ENCODE measurements at regions not wholly inside any gene's neighbourhood (a gene's known extent, or its start where the extent isn't known, plus 50 kb on each side); places are given as distances from the start of the nearest gene placed in this dataset.
A peak's percentile ranks its signal among the peaks of the same experiment; 100 is the strongest.

DNA sequence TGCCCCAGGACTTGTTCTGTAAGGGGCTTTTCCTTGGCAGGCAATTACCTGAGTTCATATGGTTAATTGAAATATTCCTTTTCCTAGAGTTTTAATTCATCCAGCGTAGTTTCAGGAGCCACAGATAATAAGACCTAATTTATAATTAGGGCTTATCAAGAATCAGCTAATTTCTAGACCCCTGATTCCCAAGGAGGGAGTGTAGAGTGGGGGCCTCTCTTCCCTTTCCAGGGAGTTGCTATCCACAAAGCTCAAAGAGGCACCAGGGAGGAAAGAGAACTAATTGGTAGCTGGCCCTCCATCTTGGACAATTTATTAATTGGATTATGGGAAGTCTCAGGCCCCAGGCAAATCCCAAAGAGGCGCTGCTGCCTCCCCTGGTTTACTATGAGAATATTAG, 75.8 kb upstream of the ZNF618 start:
- Histone ChIP-seq H3K9me3 (ENCODE audit: severe bottlenecking) (no peaks in the 10 kb centered on the region), H3K4me1 (ENCODE audit: insufficient read depth, poor library complexity, severe bottlenecking) (no peaks in the 10 kb centered on the region), H3K27me3 (ENCODE audit: insufficient read depth, poor library complexity, severe bottlenecking) (peaks cover 3% of the 10 kb centered on the region), H3K36me3 (ENCODE audit: low read depth) (no peaks in the 10 kb centered on the region), H3K4me3 (ENCODE audit: severe bottlenecking) (no peak overlapping the region), H3K27ac (ENCODE audit: poor library complexity, severe bottlenecking) (no peak overlapping the region)
- TF ChIP-seq, protein P1, sequence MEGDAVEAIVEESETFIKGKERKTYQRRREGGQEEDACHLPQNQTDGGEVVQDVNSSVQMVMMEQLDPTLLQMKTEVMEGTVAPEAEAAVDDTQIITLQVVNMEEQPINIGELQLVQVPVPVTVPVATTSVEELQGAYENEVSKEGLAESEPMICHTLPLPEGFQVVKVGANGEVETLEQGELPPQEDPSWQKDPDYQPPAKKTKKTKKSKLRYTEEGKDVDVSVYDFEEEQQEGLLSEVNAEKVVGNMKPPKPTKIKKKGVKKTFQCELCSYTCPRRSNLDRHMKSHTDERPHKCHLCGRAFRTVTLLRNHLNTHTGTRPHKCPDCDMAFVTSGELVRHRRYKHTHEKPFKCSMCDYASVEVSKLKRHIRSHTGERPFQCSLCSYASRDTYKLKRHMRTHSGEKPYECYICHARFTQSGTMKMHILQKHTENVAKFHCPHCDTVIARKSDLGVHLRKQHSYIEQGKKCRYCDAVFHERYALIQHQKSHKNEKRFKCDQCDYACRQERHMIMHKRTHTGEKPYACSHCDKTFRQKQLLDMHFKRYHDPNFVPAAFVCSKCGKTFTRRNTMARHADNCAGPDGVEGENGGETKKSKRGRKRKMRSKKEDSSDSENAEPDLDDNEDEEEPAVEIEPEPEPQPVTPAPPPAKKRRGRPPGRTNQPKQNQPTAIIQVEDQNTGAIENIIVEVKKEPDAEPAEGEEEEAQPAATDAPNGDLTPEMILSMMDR (IDR thresholded peaks at IDR 0.05; ENCODE audit: poor library complexity, severe bottlenecking), result no peak
- ATAC-seq (ENCODE audit: low read depth), result no peak
- no peak for DNase-seq (ENCODE audit: low spot score)

GRCh38 chr9:113803811-113804589, 72.1 kb upstream of the ZNF618 start:
- ATAC-seq (ENCODE audit: low read depth) (no peak; the same call in 2 of the 3 replicates), DNase-seq (ENCODE audit: low spot score) (no peak)
- no peak overlapping the region for H3K4me3 ChIP-seq (ENCODE audit: severe bottlenecking)
- no peaks in the 10 kb centered on the region for H3K4me1 ChIP-seq (ENCODE audit: insufficient read depth, poor library complexity, severe bottlenecking)
- H3K27me3 ChIP-seq (ENCODE audit: insufficient read depth, poor library complexity, severe bottlenecking), result no peaks in the 10 kb centered on the region
- TF ChIP-seq, protein P1 (IDR thresholded peaks at IDR 0.05; ENCODE audit: poor library complexity, severe bottlenecking), result no peak
- H3K9me3 ChIP-seq (ENCODE audit: severe bottlenecking), result no peaks in the 10 kb centered on the region
- no peaks in the 10 kb centered on the region for H3K36me3 ChIP-seq (ENCODE audit: low read depth)
- H3K27ac ChIP-seq (ENCODE audit: poor library complexity, severe bottlenecking), result no peak overlapping the region

DNA sequence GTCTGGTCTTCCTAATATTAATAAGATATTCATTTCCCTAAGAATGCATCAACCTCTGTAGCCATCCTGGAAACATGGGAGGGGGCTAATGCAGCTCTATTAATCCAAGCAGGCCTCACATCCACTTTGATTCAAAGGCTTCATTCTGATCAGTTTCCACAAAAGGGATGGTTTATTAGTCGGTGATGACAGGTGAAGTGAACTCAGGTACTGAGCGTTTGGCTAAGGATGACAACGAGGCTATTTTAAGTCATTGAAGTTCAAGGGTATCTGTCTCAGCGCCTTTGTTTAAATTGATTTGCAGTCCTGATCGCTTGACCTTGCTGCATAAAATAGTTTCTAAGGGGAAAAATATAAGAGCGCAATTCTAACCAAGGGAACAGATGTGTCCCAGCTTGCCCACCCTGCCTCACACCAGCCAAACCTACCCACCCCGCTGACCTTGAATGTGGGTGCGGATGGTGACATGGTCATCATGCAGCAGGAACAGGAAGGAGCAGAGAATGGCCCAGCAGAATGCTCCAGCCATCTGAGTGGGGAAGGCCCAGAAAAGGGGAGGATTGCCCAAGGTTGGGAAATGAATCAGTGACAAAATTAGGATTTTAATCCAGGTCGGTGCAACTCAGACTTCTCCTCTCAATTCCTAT, 70.5 kb upstream of the ZNF618 start:
- ATAC-seq (ENCODE audit: low read depth) (no peak), DNase-seq (ENCODE audit: low spot score) (no peak)
- Histone ChIP-seq H3K9me3 (ENCODE audit: severe bottlenecking) (no peaks in the 10 kb centered on the region), H3K4me3 (ENCODE audit: severe bottlenecking) (no peak overlapping the region), H3K27me3 (ENCODE audit: insufficient read depth, poor library complexity, severe bottlenecking) (no peaks in the 10 kb centered on the region), H3K27ac (ENCODE audit: poor library complexity, severe bottlenecking) (no peak overlapping the region), H3K36me3 (ENCODE audit: low read depth) (no peaks in the 10 kb centered on the region), H3K4me1 (ENCODE audit: insufficient read depth, poor library complexity, severe bottlenecking) (no peaks in the 10 kb centered on the region)
- TF ChIP-seq, protein P1 (IDR thresholded peaks at IDR 0.05; ENCODE audit: poor library complexity, severe bottlenecking), result no peak

- ATAC-seq (ENCODE audit: low read depth), result no peak; the same call in 2 of the 3 replicates
- TF ChIP-seq, protein P1 (IDR thresholded peaks at IDR 0.05; ENCODE audit: poor library complexity, severe bottlenecking), result peak; percentile 93
Measured at GRCh38 chr9:113807173-113808061, 68.7 kb upstream of the ZNF618 start.

More at GRCh38 chr9:113807173-113808061, 68.7 kb upstream of the ZNF618 start:
- Histone ChIP-seq H3K4me3 (ENCODE audit: severe bottlenecking) (no peak overlapping the region), H3K4me1 (ENCODE audit: insufficient read depth, poor library complexity, severe bottlenecking) (no peaks in the 10 kb centered on the region), H3K27ac (ENCODE audit: poor library complexity, severe bottlenecking) (no peak overlapping the region), H3K36me3 (ENCODE audit: low read depth) (no peaks in the 10 kb centered on the region), H3K9me3 (ENCODE audit: severe bottlenecking) (no peaks in the 10 kb centered on the region), H3K27me3 (ENCODE audit: insufficient read depth, poor library complexity, severe bottlenecking) (peaks cover 1% of the 10 kb centered on the region)
- DNase-seq (ENCODE audit: low spot score), result no peak
